Sigmoid colon (tissue), 4 donors: ENCODE measurements at regions not wholly inside any gene's neighbourhood (a gene's known extent, or its start where the extent isn't known, plus 50 kb on each side); places are given as distances from the start of the nearest gene placed in this dataset.

ENCODE experiments used
- POLR2A ChIP-seq, 2 donors: fragments of 450-650 bp; IDR thresholded peaks; one replicate each; pipeline ENCODE4 v1.6.1; 2016; ENCODE audit warnings: antibody characterized with exemption in 2 of 2, mild to moderate bottlenecking in 2 of 2, moderate library complexity in 2 of 2
- POLR2AphosphoS5 ChIP-seq, 4 donors: sonication (generic); formaldehyde crosslinking; IDR thresholded peaks; one replicate each; pipeline ENCODE4 v1.6.1; 2017; ENCODE audit warnings: antibody characterized with exemption in 4 of 4
- TF ChIP-seq, protein P1 (sequence below), 4 experiments: fragments of 450-650 bp in 3 of 4; fragments of 200-600 bp in 1 of 4; IDR thresholded peaks; one replicate each; pipeline ENCODE4 v1.5.1; 2016 to 2019; ENCODE audit warnings: antibody characterized with exemption in 4 of 4, mild to moderate bottlenecking in 3 of 4, moderate library complexity in 2 of 4

DNA sequence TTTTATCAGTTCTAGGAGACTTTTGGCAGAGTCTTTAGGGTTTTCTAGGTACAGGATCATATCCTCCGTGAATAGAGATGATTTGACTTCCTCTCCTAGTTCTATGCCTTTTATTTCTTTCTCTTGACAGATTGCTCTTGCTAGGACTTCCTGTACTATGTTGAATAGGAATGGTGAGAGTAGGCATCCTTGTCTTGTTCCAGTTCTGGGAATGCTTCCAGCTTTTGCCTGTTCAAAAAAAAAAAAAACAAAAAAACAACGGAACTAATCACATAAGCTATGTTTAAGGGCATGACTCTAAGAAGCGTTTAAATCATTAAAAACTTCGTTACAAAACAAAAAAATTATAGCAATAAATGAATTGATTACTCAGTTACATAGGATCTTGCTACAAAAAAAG lies 145.7 kb downstream of the NUP35 start:
- TF ChIP-seq, protein P1, sequence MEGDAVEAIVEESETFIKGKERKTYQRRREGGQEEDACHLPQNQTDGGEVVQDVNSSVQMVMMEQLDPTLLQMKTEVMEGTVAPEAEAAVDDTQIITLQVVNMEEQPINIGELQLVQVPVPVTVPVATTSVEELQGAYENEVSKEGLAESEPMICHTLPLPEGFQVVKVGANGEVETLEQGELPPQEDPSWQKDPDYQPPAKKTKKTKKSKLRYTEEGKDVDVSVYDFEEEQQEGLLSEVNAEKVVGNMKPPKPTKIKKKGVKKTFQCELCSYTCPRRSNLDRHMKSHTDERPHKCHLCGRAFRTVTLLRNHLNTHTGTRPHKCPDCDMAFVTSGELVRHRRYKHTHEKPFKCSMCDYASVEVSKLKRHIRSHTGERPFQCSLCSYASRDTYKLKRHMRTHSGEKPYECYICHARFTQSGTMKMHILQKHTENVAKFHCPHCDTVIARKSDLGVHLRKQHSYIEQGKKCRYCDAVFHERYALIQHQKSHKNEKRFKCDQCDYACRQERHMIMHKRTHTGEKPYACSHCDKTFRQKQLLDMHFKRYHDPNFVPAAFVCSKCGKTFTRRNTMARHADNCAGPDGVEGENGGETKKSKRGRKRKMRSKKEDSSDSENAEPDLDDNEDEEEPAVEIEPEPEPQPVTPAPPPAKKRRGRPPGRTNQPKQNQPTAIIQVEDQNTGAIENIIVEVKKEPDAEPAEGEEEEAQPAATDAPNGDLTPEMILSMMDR (IDR thresholded peaks at IDR 0.05): no peak
- TF ChIP-seq POLR2A (IDR thresholded peaks at IDR 0.05) (no peak), POLR2AphosphoS5 (IDR thresholded peaks at IDR 0.05) (no peak)
